ENCODE measurements at regions not wholly inside any gene's neighbourhood (a gene's known extent, or its start where the extent isn't known, plus 50 kb on each side); places are given as distances from the start of the nearest gene placed in this dataset.
"Not testable (repeated sequence)": the region's sequence is repeated elsewhere in the genome, so short reads cannot be mapped to it uniquely, and the experiment has no call there.

- TF ChIP-seq, protein P1, sequence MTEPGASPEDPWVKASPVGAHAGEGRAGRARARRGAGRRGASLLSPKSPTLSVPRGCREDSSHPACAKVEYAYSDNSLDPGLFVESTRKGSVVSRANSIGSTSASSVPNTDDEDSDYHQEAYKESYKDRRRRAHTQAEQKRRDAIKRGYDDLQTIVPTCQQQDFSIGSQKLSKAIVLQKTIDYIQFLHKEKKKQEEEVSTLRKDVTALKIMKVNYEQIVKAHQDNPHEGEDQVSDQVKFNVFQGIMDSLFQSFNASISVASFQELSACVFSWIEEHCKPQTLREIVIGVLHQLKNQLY (CRISPR knock-in tag; IDR thresholded peaks at IDR 0.05): no peak
Observed at GRCh38 chr5:77859306-77859705, 83.2 kb upstream of the TBCA start (continued).

GRCh38 chr5:77858678-77859077, 82.5 kb upstream of the TBCA start:
- DNase-seq (ENCODE audit: low spot score); ATAC-seq; H3K27ac Mint-ChIP-seq; H3K4me1 Mint-ChIP-seq; CTCF ChIA-PET; H3K4me3 Mint-ChIP-seq; POLR2A ChIA-PET; H3K36me3 Mint-ChIP-seq; H3K9me3 Mint-ChIP-seq: not testable (repeated sequence)
- peaks cover 81% of the 10 kb centered on the region for H3K27me3 Mint-ChIP-seq (ENCODE audit: low read depth)

DNA sequence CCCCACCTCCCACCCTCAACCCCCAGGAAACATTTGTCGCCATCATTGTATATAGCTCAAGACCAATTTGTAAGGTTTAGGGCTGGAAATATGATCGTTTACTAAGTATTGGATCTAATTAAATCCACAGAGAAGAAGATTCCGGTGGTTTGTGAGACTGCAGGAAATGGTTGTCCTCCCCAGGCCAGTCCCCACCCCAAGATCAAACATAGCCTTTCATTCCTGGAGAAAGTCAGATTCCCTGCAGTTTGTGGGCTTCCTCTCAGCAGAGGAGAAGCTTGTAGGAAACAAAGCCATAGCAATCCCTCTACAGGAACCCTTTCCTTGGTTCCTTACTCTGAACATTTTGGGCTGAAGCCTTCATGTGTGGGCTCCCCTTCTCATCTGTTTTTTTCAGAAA, 79.2 kb upstream of the TBCA start:
- TF ChIP-seq, protein P2, sequence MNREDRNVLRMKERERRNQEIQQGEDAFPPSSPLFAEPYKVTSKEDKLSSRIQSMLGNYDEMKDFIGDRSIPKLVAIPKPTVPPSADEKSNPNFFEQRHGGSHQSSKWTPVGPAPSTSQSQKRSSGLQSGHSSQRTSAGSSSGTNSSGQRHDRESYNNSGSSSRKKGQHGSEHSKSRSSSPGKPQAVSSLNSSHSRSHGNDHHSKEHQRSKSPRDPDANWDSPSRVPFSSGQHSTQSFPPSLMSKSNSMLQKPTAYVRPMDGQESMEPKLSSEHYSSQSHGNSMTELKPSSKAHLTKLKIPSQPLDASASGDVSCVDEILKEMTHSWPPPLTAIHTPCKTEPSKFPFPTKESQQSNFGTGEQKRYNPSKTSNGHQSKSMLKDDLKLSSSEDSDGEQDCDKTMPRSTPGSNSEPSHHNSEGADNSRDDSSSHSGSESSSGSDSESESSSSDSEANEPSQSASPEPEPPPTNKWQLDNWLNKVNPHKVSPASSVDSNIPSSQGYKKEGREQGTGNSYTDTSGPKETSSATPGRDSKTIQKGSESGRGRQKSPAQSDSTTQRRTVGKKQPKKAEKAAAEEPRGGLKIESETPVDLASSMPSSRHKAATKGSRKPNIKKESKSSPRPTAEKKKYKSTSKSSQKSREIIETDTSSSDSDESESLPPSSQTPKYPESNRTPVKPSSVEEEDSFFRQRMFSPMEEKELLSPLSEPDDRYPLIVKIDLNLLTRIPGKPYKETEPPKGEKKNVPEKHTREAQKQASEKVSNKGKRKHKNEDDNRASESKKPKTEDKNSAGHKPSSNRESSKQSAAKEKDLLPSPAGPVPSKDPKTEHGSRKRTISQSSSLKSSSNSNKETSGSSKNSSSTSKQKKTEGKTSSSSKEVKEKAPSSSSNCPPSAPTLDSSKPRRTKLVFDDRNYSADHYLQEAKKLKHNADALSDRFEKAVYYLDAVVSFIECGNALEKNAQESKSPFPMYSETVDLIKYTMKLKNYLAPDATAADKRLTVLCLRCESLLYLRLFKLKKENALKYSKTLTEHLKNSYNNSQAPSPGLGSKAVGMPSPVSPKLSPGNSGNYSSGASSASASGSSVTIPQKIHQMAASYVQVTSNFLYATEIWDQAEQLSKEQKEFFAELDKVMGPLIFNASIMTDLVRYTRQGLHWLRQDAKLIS (CRISPR knock-in tag; IDR thresholded peaks at IDR 0.05; ENCODE audit: borderline replicate concordance): no peak
- TF ChIP-seq ZBTB43 (CRISPR knock-in tag; IDR thresholded peaks at IDR 0.05) (no peak), NR2C2 (CRISPR knock-in tag; IDR thresholded peaks at IDR 0.05) (no peak), EMX1 (CRISPR knock-in tag; IDR thresholded peaks at IDR 0.05) (no peak), STAT6 (CRISPR knock-in tag; conservative IDR thresholded peaks at IDR 0.05; ENCODE audit: low read depth) (no peak), NFE2L1 (CRISPR knock-in tag; IDR thresholded peaks at IDR 0.05) (no peak), CREB1 (CRISPR knock-in tag; IDR thresholded peaks at IDR 0.05) (no peak), TCF7 (CRISPR knock-in tag; IDR thresholded peaks at IDR 0.05; ENCODE audit: low read depth) (no peak), NFYB (CRISPR knock-in tag; conservative IDR thresholded peaks at IDR 0.05; ENCODE audit: low read depth) (no peak), FOXP1 (CRISPR knock-in tag; IDR thresholded peaks at IDR 0.05; ENCODE audit: borderline replicate concordance) (no peak), MYBL2 (CRISPR knock-in tag; IDR thresholded peaks at IDR 0.05) (no peak), TEAD4 (CRISPR knock-in tag; IDR thresholded peaks at IDR 0.05) (no peak), ZBTB21 (CRISPR knock-in tag; IDR thresholded peaks at IDR 0.05; ENCODE audit: borderline replicate concordance) (no peak), OVOL2 (CRISPR knock-in tag; IDR thresholded peaks at IDR 0.05; ENCODE audit: borderline replicate concordance) (no peak), MXD4 (CRISPR knock-in tag; IDR thresholded peaks at IDR 0.05; ENCODE audit: borderline replicate concordance) (no peak)
- TF ChIP-seq, protein P3, sequence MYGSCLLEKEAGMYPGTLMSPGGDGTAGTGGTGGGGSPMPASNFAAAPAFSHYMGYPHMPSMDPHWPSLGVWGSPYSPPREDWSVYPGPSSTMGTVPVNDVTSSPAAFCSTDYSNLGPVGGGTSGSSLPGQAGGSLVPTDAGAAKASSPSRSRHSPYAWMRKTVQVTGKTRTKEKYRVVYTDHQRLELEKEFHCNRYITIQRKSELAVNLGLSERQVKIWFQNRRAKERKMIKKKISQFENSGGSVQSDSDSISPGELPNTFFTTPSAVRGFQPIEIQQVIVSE (CRISPR knock-in tag; IDR thresholded peaks at IDR 0.05; ENCODE audit: borderline replicate concordance): no peak
- TF ChIP-seq, protein P4, sequence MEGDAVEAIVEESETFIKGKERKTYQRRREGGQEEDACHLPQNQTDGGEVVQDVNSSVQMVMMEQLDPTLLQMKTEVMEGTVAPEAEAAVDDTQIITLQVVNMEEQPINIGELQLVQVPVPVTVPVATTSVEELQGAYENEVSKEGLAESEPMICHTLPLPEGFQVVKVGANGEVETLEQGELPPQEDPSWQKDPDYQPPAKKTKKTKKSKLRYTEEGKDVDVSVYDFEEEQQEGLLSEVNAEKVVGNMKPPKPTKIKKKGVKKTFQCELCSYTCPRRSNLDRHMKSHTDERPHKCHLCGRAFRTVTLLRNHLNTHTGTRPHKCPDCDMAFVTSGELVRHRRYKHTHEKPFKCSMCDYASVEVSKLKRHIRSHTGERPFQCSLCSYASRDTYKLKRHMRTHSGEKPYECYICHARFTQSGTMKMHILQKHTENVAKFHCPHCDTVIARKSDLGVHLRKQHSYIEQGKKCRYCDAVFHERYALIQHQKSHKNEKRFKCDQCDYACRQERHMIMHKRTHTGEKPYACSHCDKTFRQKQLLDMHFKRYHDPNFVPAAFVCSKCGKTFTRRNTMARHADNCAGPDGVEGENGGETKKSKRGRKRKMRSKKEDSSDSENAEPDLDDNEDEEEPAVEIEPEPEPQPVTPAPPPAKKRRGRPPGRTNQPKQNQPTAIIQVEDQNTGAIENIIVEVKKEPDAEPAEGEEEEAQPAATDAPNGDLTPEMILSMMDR (IDR thresholded peaks at IDR 0.05): no peak
- CTCF ChIA-PET: no interaction called here
- Mint-ChIP-seq H3K9me3 (no peaks in the 10 kb centered on the region), H3K27me3 (ENCODE audit: low read depth) (peaks cover 86% of the 10 kb centered on the region), H3K27ac (no peak overlapping the region), H3K4me3 (no peak overlapping the region), H3K4me1 (peaks cover 26% of the 10 kb centered on the region), H3K36me3 (no peaks in the 10 kb centered on the region)
- no peak for ATAC-seq
- no peak for DNase-seq (ENCODE audit: low spot score)
- POLR2A ChIA-PET: no interaction called here
